ENCODE measurements at regions not wholly inside any gene's neighbourhood (a gene's known extent, or its start where the extent isn't known, plus 50 kb on each side); places are given as distances from the start of the nearest gene placed in this dataset.

DNA sequence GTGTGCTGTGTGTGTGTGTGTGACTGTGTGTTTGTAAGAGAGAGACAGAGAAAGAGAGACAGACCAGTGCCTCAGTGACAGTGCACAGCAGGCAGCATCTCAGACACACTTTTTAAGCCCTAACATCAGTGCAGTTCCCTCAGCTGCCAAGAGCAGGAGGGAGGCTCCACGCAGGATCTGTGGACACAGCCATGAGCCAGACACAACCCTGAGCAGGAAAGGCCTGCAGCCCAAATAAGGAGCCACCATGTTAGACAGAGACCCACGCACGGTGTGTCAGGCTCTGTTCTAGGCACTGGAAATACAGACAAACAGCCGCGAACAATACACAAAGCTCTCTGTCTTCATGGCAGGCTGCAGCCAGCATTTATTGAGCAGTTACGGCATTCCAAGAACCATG is 445.5 kb downstream of the MATN1 start:
- TF ChIP-seq, protein P1, sequence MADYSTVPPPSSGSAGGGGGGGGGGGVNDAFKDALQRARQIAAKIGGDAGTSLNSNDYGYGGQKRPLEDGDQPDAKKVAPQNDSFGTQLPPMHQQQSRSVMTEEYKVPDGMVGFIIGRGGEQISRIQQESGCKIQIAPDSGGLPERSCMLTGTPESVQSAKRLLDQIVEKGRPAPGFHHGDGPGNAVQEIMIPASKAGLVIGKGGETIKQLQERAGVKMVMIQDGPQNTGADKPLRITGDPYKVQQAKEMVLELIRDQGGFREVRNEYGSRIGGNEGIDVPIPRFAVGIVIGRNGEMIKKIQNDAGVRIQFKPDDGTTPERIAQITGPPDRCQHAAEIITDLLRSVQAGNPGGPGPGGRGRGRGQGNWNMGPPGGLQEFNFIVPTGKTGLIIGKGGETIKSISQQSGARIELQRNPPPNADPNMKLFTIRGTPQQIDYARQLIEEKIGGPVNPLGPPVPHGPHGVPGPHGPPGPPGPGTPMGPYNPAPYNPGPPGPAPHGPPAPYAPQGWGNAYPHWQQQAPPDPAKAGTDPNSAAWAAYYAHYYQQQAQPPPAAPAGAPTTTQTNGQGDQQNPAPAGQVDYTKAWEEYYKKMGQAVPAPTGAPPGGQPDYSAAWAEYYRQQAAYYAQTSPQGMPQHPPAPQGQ (CRISPR knock-in tag; IDR thresholded peaks at IDR 0.05; ENCODE audit: borderline replicate concordance), result no peak
- TF ChIP-seq ETV5 (CRISPR knock-in tag; IDR thresholded peaks at IDR 0.05; ENCODE audit: borderline replicate concordance) (no peak), POLR2AphosphoS2 (IDR thresholded peaks at IDR 0.05; ENCODE audit: low read depth, low read length) (no peak), ZNF713 (CRISPR knock-in tag; IDR thresholded peaks at IDR 0.05) (no peak), GABPA (IDR thresholded peaks at IDR 0.05; ENCODE audit: low read depth, low read length) (no peak), GABPA (CRISPR knock-in tag; IDR thresholded peaks at IDR 0.05; ENCODE audit: low read depth) (no peak), ZNF562 (CRISPR knock-in tag; IDR thresholded peaks at IDR 0.05; ENCODE audit: borderline replicate concordance) (no peak), YY1 (IDR thresholded peaks at IDR 0.05; ENCODE audit: insufficient read depth, insufficient replicate concordance, low read depth, low read length) (no peak), CHD2 (IDR thresholded peaks at IDR 0.05; ENCODE audit: low read depth, low read length) (no peak), TEAD3 (CRISPR knock-in tag; optimal IDR thresholded peaks at IDR 0.05; ENCODE audit: borderline replicate concordance) (no peak)
- TF ChIP-seq, protein P2, sequence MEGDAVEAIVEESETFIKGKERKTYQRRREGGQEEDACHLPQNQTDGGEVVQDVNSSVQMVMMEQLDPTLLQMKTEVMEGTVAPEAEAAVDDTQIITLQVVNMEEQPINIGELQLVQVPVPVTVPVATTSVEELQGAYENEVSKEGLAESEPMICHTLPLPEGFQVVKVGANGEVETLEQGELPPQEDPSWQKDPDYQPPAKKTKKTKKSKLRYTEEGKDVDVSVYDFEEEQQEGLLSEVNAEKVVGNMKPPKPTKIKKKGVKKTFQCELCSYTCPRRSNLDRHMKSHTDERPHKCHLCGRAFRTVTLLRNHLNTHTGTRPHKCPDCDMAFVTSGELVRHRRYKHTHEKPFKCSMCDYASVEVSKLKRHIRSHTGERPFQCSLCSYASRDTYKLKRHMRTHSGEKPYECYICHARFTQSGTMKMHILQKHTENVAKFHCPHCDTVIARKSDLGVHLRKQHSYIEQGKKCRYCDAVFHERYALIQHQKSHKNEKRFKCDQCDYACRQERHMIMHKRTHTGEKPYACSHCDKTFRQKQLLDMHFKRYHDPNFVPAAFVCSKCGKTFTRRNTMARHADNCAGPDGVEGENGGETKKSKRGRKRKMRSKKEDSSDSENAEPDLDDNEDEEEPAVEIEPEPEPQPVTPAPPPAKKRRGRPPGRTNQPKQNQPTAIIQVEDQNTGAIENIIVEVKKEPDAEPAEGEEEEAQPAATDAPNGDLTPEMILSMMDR (CRISPR knock-in tag; IDR thresholded peaks at IDR 0.05), result no peak
- TF ChIP-seq, protein P3, sequence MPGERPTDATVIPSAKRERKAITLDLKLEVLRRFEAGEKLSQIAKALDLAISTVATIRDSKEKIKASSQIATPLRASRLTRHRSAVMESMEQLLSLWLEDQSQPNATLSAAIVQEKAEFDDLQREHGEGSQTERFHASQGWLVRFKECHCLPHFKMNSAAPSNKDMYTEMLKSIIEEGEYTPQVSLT (CRISPR knock-in tag; IDR thresholded peaks at IDR 0.05; ENCODE audit: borderline replicate concordance, low read depth), result no peak
